ENCODE measurements at regions not wholly inside any gene's neighbourhood (a gene's known extent, or its start where the extent isn't known, plus 50 kb on each side); places are given as distances from the start of the nearest gene placed in this dataset.
A peak's percentile ranks its signal among the peaks of the same experiment; 100 is the strongest.

- no peak for DNase-seq
These were observed 143.0 kb upstream of the SCN7A start for GRCh38 chr2:166637051-166637450.

- no peak for DNase-seq
These were observed 140.7 kb upstream of the SCN7A start for GRCh38 chr2:166634706-166635105.

GRCh38 chr2:166632616-166633015 is 138.6 kb upstream of the SCN7A start:
- DNase-seq, result peak; percentile 86

GRCh38 chr2:166628478-166629136 is 134.6 kb upstream of the SCN7A start:
- no peak for DNase-seq

GRCh38 chr2:166627893-166628292 is 133.8 kb upstream of the SCN7A start:
- no peak for DNase-seq

GRCh38 chr2:166625670-166626069 is 131.6 kb upstream of the SCN7A start:
- no peak for DNase-seq

GRCh38 chr2:166614503-166614902 is 120.5 kb upstream of the SCN7A start:
- no peak for DNase-seq

- no peak for DNase-seq
These were observed 120.0 kb upstream of the SCN7A start for GRCh38 chr2:166614029-166614428.

GRCh38 chr2:166613226-166613625 is 119.2 kb upstream of the SCN7A start:
- no peak for DNase-seq

- DNase-seq, result no peak
These were observed 118.2 kb upstream of the SCN7A start for GRCh38 chr2:166612214-166612613.

- DNase-seq, result no peak
These were observed 116.9 kb upstream of the SCN7A start for GRCh38 chr2:166610913-166611305.

GRCh38 chr2:166610180-166610912 is 116.3 kb upstream of the SCN7A start:
- no peak for DNase-seq

GRCh38 chr2:166609183-166609959 is 115.3 kb upstream of the SCN7A start:
- no peak for DNase-seq

- no peak for DNase-seq
These were observed 113.8 kb upstream of the SCN7A start for GRCh38 chr2:166607880-166608279.

GRCh38 chr2:166593403-166593802 is 99.4 kb upstream of the SCN7A start:
- DNase-seq, result peak; percentile 86

- no peak for DNase-seq
These were observed 98.7 kb upstream of the SCN7A start for GRCh38 chr2:166592750-166593149.

GRCh38 chr2:166591226-166591625 is 97.2 kb upstream of the SCN7A start:
- no peak for DNase-seq

GRCh38 chr2:166573391-166573790 is 79.3 kb upstream of the SCN7A start:
- DNase-seq, result peak; percentile 56

GRCh38 chr2:166572937-166573336 is 78.9 kb upstream of the SCN7A start:
- DNase-seq, result no peak

GRCh38 chr2:166568409-166568808 is 74.4 kb upstream of the SCN7A start:
- DNase-seq, result no peak

GRCh38 chr2:166565501-166565900 is 71.5 kb upstream of the SCN7A start:
- no peak for DNase-seq

GRCh38 chr2:166563894-166564293 is 69.8 kb upstream of the SCN7A start:
- no peak for DNase-seq

GRCh38 chr2:166560022-166560421 is 66.0 kb upstream of the SCN7A start:
- DNase-seq, result no peak

- DNase-seq, result no peak
These were observed 56.9 kb upstream of the SCN7A start for GRCh38 chr2:166550923-166551322.
